OCI-LY7 (cell line): ENCODE measurements at regions not wholly inside any gene's neighbourhood (a gene's known extent, or its start where the extent isn't known, plus 50 kb on each side); places are given as distances from the start of the nearest gene placed in this dataset.

Experiments
- BruUV-seq: library from RNA; stranded (reverse); fragments of 400-500 nt; replicated peaks from 2 replicates; lab custom pipeline; 2021; lab: Mats Ljungman, UMichigan
- CTCF ChIA-PET: fragments of 300-600 bp; sonication (Branson Sonifier 250); formaldehyde crosslinking; loops from one replicate; lab custom pipeline; 2022; ENCODE audit warnings: antibody characterized with exemption; ENCODE audit not compliant: unreplicated experiment; lab: Charles Lee
- POLR2A ChIA-PET: fragments of 300-600 bp; sonication (Branson Sonifier 250); formaldehyde crosslinking; loops from one replicate; lab custom pipeline; 2022; ENCODE audit warnings: antibody characterized with exemption; lab: Charles Lee
- DNase-seq: peaks from one replicate; pipeline ENCODE4 v3.0.0-alpha.2; 2015; ENCODE audit warnings: low spot score
- H2AFZ ChIP-seq: fragments of 200-600 bp; sonication (generic), shearing (Covaris generic); 2 replicates; pipeline ENCODE4 v1.6.1; 2014; ENCODE audit warnings: mild to moderate bottlenecking, antibody characterized with exemption, low read length, moderate library complexity
- H3K27ac ChIP-seq: fragments of 200-600 bp; sonication (generic); 2 replicates; pipeline ENCODE4 v1.5.1; 2014; ENCODE audit warnings: mixed run types, low read depth, mild to moderate bottlenecking, moderate library complexity, low read length, inconsistent platforms; ENCODE audit not compliant: poor library complexity, severe bottlenecking
- H3K36me3 ChIP-seq: fragments of 200-600 bp; sonication (generic); 2 replicates; pipeline ENCODE4 v1.6.1; 2014; ENCODE audit warnings: mild to moderate bottlenecking, antibody characterized with exemption, low read length, moderate library complexity, mixed read lengths; ENCODE audit not compliant: insufficient read depth
- H3K4me1 ChIP-seq: fragments of 200-600 bp; sonication (generic); 2 replicates; pipeline ENCODE4 v1.5.1; 2014; ENCODE audit warnings: mild to moderate bottlenecking, low read length; ENCODE audit not compliant: insufficient read depth, poor library complexity, severe bottlenecking
- H3K4me2 ChIP-seq: fragments of 200-600 bp; sonication (generic); 2 replicates; pipeline ENCODE4 v1.6.1; 2014; ENCODE audit warnings: mild to moderate bottlenecking, low read length
- H3K4me3 ChIP-seq: fragments of 200-600 bp; sonication (generic); 2 replicates; pipeline ENCODE4 v1.5.1; 2014; ENCODE audit warnings: mild to moderate bottlenecking, low read depth, low read length; ENCODE audit not compliant: poor library complexity, severe bottlenecking
- H3K79me2 ChIP-seq: fragments of 200-600 bp; sonication (generic); 2 replicates; pipeline ENCODE4 v1.6.1; 2016; ENCODE audit warnings: low read depth, mild to moderate bottlenecking, low read length, moderate library complexity, mixed read lengths; ENCODE audit not compliant: insufficient read depth
- H3K9me2 ChIP-seq: fragments of 200-600 bp; sonication (generic); 2 replicates; pipeline ENCODE4 v1.6.1; 2016; ENCODE audit warnings: mild to moderate bottlenecking, low read length, mixed read lengths; ENCODE audit not compliant: insufficient read depth
- H3K9me3 ChIP-seq: fragments of 200-600 bp; sonication (generic); 2 replicates; pipeline ENCODE4 v1.6.1; 2014; ENCODE audit warnings: mild to moderate bottlenecking, mixed run types, low read length, mixed read lengths
- H4K20me1 ChIP-seq: fragments of 200-600 bp; sonication (generic); 2 replicates; pipeline ENCODE4 v1.6.1; 2014; ENCODE audit warnings: mild to moderate bottlenecking, antibody characterized with exemption, low read length, moderate library complexity, mixed read lengths; ENCODE audit not compliant: insufficient read depth
- CTCF ChIP-seq: fragments of 200-600 bp; sonication (generic); conservative IDR thresholded peaks from 2 replicates; pipeline ENCODE4 v1.5.1; 2014; ENCODE audit warnings: mild to moderate bottlenecking, antibody characterized with exemption, low read length, moderate library complexity, mixed read lengths
- EZH2phosphoT487 ChIP-seq: fragments of 200-600 bp; sonication (generic); IDR thresholded peaks from 2 replicates; pipeline ENCODE4 v1.6.1; 2018; ENCODE audit warnings: low read depth, borderline replicate concordance, mild to moderate bottlenecking, mixed run types, antibody characterized with exemption, low read length, moderate library complexity, mixed read lengths
- intact Hi-C: fragments of 100-400 bp; cut with micrococcal nuclease; formaldehyde crosslinking; loops from one replicate; pipeline ENCODE4 v1.10.0; 2022; ENCODE audit not compliant: unreplicated experiment

GRCh38 chr17:79435296-79435695, 175.6 kb downstream of the RBFOX3 start:
- H2AFZ ChIP-seq = no peak overlapping the region
- DNase-seq = no peak
- BruUV-seq = no TSS peak
- H3K4me2 ChIP-seq = no peak overlapping the region
- no peak overlapping the region for H3K27ac ChIP-seq
- intact Hi-C loops = no loop called here
- no peak for TF ChIP-seq CTCF
- no peak for TF ChIP-seq EZH2phosphoT487
- no peak overlapping the region for H3K4me3 ChIP-seq
- CTCF ChIA-PET = no interaction called here
- POLR2A ChIA-PET = no interaction called here
- H4K20me1 ChIP-seq = no peaks in the 10 kb centered on the region
- H3K9me2 ChIP-seq = no peaks in the 10 kb centered on the region
- H3K9me3 ChIP-seq = no peaks in the 10 kb centered on the region
- H3K36me3 ChIP-seq = no peaks in the 10 kb centered on the region
- no peaks in the 10 kb centered on the region for H3K79me2 ChIP-seq
- H3K4me1 ChIP-seq = no peaks in the 10 kb centered on the region

GRCh38 chr17:79434215-79434614, 176.6 kb downstream of the RBFOX3 start:
- POLR2A ChIA-PET = no interaction called here
- Histone ChIP-seq H3K4me1 (no peaks in the 10 kb centered on the region), H2AFZ (no peak overlapping the region), H3K4me3 (no peak overlapping the region), H4K20me1 (no peaks in the 10 kb centered on the region), H3K9me2 (no peaks in the 10 kb centered on the region), H3K4me2 (no peak overlapping the region), H3K36me3 (no peaks in the 10 kb centered on the region), H3K27ac (no peak overlapping the region), H3K79me2 (no peaks in the 10 kb centered on the region), H3K9me3 (no peaks in the 10 kb centered on the region)
- BruUV-seq = no TSS peak
- intact Hi-C loops = no loop called here
- DNase-seq = no peak
- CTCF ChIA-PET = no interaction called here
- TF ChIP-seq EZH2phosphoT487 = no peak
- TF ChIP-seq CTCF = no peak

- ChIA-PET POLR2A (no interaction called here), CTCF (no interaction called here)
- BruUV-seq = no TSS peak
These were observed 177.5 kb downstream of the RBFOX3 start for GRCh38 chr17:79433379-79433778.

More at GRCh38 chr17:79433379-79433778, 177.5 kb downstream of the RBFOX3 start:
- Histone ChIP-seq H3K79me2 (no peaks in the 10 kb centered on the region), H4K20me1 (no peaks in the 10 kb centered on the region), H3K4me3 (no peak overlapping the region), H2AFZ (no peak overlapping the region), H3K4me1 (no peaks in the 10 kb centered on the region), H3K9me2 (no peaks in the 10 kb centered on the region), H3K4me2 (no peak overlapping the region), H3K27ac (no peak overlapping the region), H3K36me3 (no peaks in the 10 kb centered on the region), H3K9me3 (no peaks in the 10 kb centered on the region)
- DNase-seq = no peak
- intact Hi-C loops = no loop called here
- TF ChIP-seq EZH2phosphoT487 (no peak), CTCF (no peak)
